NCI-H2081 (cell line): ENCODE measurements at regions not wholly inside any gene's neighbourhood (a gene's known extent, or its start where the extent isn't known, plus 50 kb on each side); places are given as distances from the start of the nearest gene placed in this dataset.

Experiments
- DNase-seq, 2 experiments: peaks; one replicate each; lab custom pipeline; 2025; lab: John Stamatoyannopoulos, UW

DNA sequence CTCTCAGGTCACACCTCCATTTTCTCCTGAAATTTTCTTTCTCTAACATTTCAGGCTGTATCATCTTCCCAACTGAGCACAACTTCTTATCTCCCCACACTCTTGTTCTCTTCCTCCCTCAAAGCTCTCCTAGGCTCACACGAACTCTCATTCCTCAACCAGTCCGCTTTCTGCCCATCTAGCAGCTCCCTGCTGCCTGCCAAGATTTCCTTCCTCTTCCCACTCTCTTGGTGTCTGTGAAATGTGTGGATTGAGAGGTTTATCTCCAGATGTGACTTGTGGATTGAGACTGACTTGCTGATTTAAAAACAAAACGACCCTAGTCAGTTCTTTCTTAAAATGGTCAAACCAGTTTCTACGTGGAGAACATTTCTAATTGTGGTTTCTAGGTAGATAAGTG, 106.3 kb downstream of the MTNR1B start:
- DNase-seq = no peak

DNA sequence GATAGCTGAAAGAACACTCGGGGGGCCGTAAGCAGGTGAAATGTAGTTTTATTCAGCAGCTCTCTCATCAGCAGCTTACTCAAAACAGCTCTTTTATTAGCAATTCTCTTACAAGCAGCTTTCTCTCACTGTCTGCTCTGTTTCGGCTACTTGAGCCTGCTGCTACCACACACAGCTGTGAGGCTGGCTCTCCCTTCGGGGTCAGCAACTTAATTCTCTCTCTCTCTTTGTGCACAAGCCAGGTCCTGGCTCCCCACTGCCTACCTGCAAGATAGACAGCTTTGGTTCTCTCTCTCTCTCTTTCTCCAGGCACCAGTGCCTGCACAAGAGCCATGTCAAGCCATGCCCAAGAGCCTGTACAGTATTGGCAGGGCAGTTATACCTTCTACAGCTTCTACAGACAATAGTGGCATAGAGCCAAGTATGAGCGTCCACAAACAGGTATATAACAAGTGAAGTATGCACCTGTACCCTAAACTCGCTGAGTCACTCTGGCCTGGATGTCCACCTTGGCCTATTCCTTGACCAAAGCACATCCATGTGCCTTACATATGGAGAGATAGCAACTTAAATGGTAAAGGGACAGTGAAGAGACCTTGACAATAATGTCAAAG, 110.8 kb downstream of the MTNR1B start:
- DNase-seq = peak in 1 of 2 experiments; percentile 4

DNA sequence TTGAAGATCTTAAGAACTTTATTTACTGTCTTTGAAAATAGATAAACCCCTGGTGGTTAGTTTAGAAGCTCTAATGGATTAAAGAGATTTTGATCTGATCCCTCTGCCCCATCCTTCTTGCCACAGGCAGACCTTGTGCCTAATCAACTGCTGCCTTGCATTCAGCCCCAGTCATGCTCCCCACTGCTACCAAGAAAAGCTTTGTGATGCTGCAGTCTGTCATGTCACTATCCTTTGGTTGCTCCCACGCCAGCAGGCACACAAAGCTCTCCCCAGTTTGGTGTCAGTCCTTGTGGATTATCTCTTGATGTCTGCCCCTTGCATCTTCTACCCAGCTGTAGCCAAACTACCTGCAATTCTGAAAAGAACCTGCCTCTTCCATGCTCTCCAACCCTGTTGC, 112.2 kb downstream of the MTNR1B start:
- no peak for DNase-seq

DNA sequence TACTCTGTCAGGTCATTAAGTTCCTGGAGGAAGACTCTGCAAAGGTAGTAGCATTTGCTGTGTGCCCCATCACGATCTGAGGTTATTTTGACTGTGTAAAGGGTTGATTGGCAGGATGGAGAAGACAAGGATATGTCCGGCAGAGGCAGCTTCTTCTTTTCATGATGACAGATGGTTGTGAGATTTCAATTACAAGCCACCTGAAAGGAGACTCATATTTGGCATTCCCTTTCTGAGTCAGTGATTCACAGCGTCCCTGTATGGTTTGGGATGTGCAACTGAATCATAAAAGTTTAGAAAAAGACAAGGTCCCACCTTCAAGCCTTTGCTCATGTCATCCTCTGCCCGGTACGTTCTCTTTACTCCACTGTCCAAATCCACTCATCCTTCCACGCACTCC, 113.4 kb downstream of the MTNR1B start:
- DNase-seq = no peak

DNA sequence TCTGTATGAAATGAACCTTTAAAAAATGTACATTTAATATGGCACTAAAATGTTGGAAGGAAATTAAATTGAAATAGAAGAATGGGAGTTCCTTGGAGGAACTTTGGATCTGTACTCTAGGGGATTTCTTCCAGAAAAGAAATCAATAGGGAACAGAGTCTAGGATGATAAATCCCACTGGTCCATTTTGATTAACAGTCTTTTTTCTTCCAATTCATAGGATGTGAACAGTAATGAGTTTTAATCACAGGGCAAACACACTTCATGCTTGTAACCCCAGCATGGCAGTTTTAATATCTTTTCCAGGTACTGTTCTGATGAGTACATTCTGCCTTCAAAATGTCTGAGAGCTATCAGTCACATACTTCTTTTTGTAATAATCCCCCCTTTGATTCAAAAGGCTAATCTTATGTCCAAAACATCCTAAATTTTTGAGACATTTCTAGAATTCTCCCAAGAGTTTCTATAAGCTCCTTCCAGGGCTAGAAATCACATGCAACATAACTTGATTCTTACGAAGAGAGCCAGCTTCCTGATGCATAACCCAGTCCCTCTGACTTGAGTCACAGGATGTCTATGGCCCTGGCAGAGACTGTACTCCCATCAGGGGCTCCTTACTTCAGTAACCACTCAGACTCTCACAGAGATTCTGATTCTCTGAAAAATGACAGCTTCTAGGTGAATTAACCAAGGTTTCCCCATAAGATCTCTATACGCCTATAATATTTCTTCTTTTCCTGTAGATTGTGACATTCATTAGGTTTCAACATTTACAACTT, 112.9 kb downstream of the SLC36A4 start:
- DNase-seq = no peak

DNA sequence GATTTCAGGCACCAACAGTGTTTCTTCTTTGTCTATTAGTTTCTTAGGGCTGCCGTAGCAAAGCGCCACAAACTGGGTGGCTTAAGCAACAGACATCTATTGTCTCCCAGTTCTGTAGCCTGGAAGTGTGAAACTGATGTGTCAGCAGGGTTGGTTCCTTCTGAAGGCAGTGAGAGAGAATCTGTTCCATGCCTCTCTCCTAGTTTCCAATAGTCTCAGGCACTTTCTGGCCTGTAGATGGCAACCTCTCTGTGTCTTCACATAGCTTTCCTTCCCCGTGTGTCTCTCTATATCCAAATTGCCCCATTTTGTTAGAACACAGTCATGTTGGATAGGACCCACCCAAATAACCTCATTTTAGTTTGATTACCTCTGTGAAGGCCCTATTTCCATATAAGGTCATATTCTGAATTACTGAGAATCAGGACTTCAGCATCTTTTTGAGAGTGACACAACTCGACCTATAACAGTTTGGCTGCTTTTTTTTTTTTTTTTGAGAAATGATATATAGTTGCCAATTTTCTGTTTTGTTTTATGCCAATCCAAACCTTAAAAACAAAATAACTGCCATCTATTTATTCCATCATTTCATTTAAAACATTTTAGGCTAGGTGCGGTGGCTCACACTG, 108.2 kb downstream of the SLC36A4 start:
- peak in 1 of 2 experiments; percentile 31 for DNase-seq
